ENCODE measurements at regions not wholly inside any gene's neighbourhood (a gene's known extent, or its start where the extent isn't known, plus 50 kb on each side); places are given as distances from the start of the nearest gene placed in this dataset.

- DNase-seq, result peak in 1 of 2 donors; percentile 35
- 7 to 19% (median 10%) methylated on average over 1 of the region's 1 CpG for WGBS, 5 donors
- no peaks in the 10 kb centered on the region for H3K4me1 ChIP-seq
- H3K36me3 ChIP-seq, result no peaks in the 10 kb centered on the region
- TF ChIP-seq EP300 (IDR thresholded peaks at IDR 0.05), result no peak
- no peak overlapping the region for H3K4me3 ChIP-seq
- H3K9me3 ChIP-seq, result no peaks in the 10 kb centered on the region
- H3K27me3 ChIP-seq, result no peaks in the 10 kb centered on the region
- intact Hi-C loops (cut with DNase I; ENCODE audit: low total_unique reads), result no loop called here
- H3K27ac ChIP-seq, result no peak overlapping the region
Observed at GRCh38 chr10:57699944-57700343, 567.8 kb downstream of the IPMK start.

GRCh38 chr10:57696641-57697040 is 571.1 kb downstream of the IPMK start:
- Histone ChIP-seq H3K27me3 (no peaks in the 10 kb centered on the region), H3K36me3 (no peaks in the 10 kb centered on the region), H3K9me3 (no peaks in the 10 kb centered on the region), H3K27ac (no peak overlapping the region), H3K4me1 (no peaks in the 10 kb centered on the region), H3K4me3 (no peak overlapping the region)
- peak in 1 of 2 donors; percentile 22 for DNase-seq
- TF ChIP-seq CTCF (IDR thresholded peaks at IDR 0.05), result no peak
- no peak for TF ChIP-seq POLR2A (IDR thresholded peaks at IDR 0.05)
- TF ChIP-seq POLR2AphosphoS5 (IDR thresholded peaks at IDR 0.05), result no peak
- no peak for TF ChIP-seq EP300 (IDR thresholded peaks at IDR 0.05)
- intact Hi-C loops (cut with DNase I; ENCODE audit: low total_unique reads), result no loop called here
- 71 to 100% (median 77%) methylated on average over 1 of the region's 1 CpG for WGBS, 5 donors

- intact Hi-C loops (cut with DNase I; ENCODE audit: low total_unique reads), result no loop called here
- no peak for TF ChIP-seq CTCF (IDR thresholded peaks at IDR 0.05)
- TF ChIP-seq EP300 (IDR thresholded peaks at IDR 0.05), result no peak
- TF ChIP-seq POLR2A (IDR thresholded peaks at IDR 0.05), result no peak
- TF ChIP-seq POLR2AphosphoS5 (IDR thresholded peaks at IDR 0.05), result no peak
- H3K4me1 ChIP-seq, result no peaks in the 10 kb centered on the region
- no peak for DNase-seq
- no peak overlapping the region for H3K4me3 ChIP-seq
- no peak overlapping the region for H3K27ac ChIP-seq
- no peaks in the 10 kb centered on the region for H3K36me3 ChIP-seq
- 72 to 77% (median 77%) methylated on average over 3 of the region's 3 CpGs for whole genome bisulfite sequencing, 5 donors
- no peaks in the 10 kb centered on the region for H3K9me3 ChIP-seq
- no peaks in the 10 kb centered on the region for H3K27me3 ChIP-seq
Observed at GRCh38 chr10:57694956-57695608, 572.6 kb downstream of the IPMK start.

GRCh38 chr10:57692255-57692980 is 575.3 kb downstream of the IPMK start:
- WGBS, 5 donors, result 59 to 67% (median 65%) methylated on average over 2 of the region's 2 CpGs
- DNase-seq, result peak in 1 of 2 donors; percentile 3
- no peaks in the 10 kb centered on the region for H3K27me3 ChIP-seq

More at GRCh38 chr10:57692255-57692980, 575.3 kb downstream of the IPMK start:
- H3K4me3 ChIP-seq, result no peak overlapping the region
- H3K4me1 ChIP-seq, result no peaks in the 10 kb centered on the region
- H3K9me3 ChIP-seq, result no peaks in the 10 kb centered on the region
- TF ChIP-seq EP300 (IDR thresholded peaks at IDR 0.05) (no peak), CTCF (IDR thresholded peaks at IDR 0.05) (no peak), POLR2A (IDR thresholded peaks at IDR 0.05) (no peak), POLR2AphosphoS5 (IDR thresholded peaks at IDR 0.05) (no peak)
- intact Hi-C loops (cut with DNase I; ENCODE audit: low total_unique reads), result no loop called here
- no peak overlapping the region for H3K27ac ChIP-seq
- no peaks in the 10 kb centered on the region for H3K36me3 ChIP-seq

Data from stomach (tissue), 8 donors.